ENCODE measurements at regions not wholly inside any gene's neighbourhood (a gene's known extent, or its start where the extent isn't known, plus 50 kb on each side); places are given as distances from the start of the nearest gene placed in this dataset.

DNA sequence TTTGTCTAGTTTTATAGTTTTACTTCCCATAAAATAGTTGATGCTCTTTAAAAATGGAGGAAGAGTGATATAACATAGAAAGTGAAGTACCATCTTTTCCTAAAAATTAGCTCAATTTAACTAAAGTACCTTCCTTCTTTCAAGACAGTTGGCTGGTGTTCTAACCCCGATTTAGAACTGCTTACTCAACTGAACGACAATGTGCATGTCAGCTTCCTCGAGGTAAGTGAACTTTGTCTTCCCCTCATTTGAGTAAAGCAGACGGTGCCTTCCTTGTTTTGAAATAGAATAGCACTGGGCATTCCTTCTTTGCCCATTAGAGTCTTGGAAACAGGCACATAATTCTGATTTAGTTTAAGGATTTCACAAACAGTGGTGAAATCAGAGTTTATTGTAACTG is 1519.2 kb downstream of the EFNB2 start:
- TF ChIP-seq, protein P1, sequence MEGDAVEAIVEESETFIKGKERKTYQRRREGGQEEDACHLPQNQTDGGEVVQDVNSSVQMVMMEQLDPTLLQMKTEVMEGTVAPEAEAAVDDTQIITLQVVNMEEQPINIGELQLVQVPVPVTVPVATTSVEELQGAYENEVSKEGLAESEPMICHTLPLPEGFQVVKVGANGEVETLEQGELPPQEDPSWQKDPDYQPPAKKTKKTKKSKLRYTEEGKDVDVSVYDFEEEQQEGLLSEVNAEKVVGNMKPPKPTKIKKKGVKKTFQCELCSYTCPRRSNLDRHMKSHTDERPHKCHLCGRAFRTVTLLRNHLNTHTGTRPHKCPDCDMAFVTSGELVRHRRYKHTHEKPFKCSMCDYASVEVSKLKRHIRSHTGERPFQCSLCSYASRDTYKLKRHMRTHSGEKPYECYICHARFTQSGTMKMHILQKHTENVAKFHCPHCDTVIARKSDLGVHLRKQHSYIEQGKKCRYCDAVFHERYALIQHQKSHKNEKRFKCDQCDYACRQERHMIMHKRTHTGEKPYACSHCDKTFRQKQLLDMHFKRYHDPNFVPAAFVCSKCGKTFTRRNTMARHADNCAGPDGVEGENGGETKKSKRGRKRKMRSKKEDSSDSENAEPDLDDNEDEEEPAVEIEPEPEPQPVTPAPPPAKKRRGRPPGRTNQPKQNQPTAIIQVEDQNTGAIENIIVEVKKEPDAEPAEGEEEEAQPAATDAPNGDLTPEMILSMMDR (conservative IDR thresholded peaks at IDR 0.05 in 1 of 2, IDR thresholded peaks at IDR 0.05 in 1 of 2; ENCODE audit: low read depth in 1 of 2, low read length in 2 of 2), result no peak
- TF ChIP-seq EZH2 (IDR thresholded peaks at IDR 0.05; ENCODE audit: low read length, missing control alignments), result no peak
